Stimulated activated naive B cell treated with anti-CD40 and anti-IgM and Interleukin-4, amounts not matched to agents 10 μg/mL and 1 μg/mL and 100 μg/mL, for 72 hours (primary cell): ENCODE measurements at regions not wholly inside any gene's neighbourhood (a gene's known extent, or its start where the extent isn't known, plus 50 kb on each side); places are given as distances from the start of the nearest gene placed in this dataset.

ENCODE experiments used
- ATAC-seq, 2 donors: fragments of 150-1000 bp; cut with Tn5 transposase; replicated peaks; 2 replicates each; pipeline ENCODE4 v1.10.0; 2021; ENCODE audit warnings: moderate library complexity in 1 of 2
- DNase-seq: peaks from one replicate; pipeline ENCODE4 v3.0.0; 2021
- H3K27ac Mint-ChIP-seq: one replicate; pipeline ENCODE4 v1.8.0; 2022; ENCODE audit warnings: mild to moderate bottlenecking, mixed read lengths
- H3K27me3 Mint-ChIP-seq, 2 donors: one replicate each; pipeline ENCODE4 v1.8.0; 2022; ENCODE audit warnings: mixed read lengths in 2 of 2
- H3K36me3 Mint-ChIP-seq, 2 donors: one replicate each; pipeline ENCODE4 v1.8.0; 2022; ENCODE audit warnings: mixed read lengths in 2 of 2, mild to moderate bottlenecking in 1 of 2
- H3K4me1 Mint-ChIP-seq, 2 donors: one replicate each; pipeline ENCODE4 v1.8.0; 2022; ENCODE audit warnings: mixed read lengths in 2 of 2, mild to moderate bottlenecking in 1 of 2
- H3K4me3 Mint-ChIP-seq, 2 donors: one replicate each; pipeline ENCODE4 v1.8.0; 2022; ENCODE audit warnings: mild to moderate bottlenecking in 2 of 2, mixed read lengths in 2 of 2, moderate library complexity in 1 of 2
- H3K9me3 Mint-ChIP-seq, 2 donors: one replicate each; pipeline ENCODE4 v1.8.0; 2022; ENCODE audit warnings: mixed read lengths in 2 of 2, mild to moderate bottlenecking in 1 of 2

- H3K36me3 Mint-ChIP-seq = no peaks in the 10 kb centered on the region
- no peak overlapping the region for H3K27ac Mint-ChIP-seq
- peaks cover 7 to 13% of the 10 kb centered on the region in 2 donors for H3K27me3 Mint-ChIP-seq
- ATAC-seq = no peak
- no peaks in the 10 kb centered on the region for H3K9me3 Mint-ChIP-seq
- H3K4me1 Mint-ChIP-seq = no peaks in the 10 kb centered on the region
- H3K4me3 Mint-ChIP-seq = no peak overlapping the region
- no peak for DNase-seq
Measured at GRCh38 chr15:100784493-100785180, 95.0 kb upstream of the ALDH1A3 start.

GRCh38 chr15:100785181-100786138 lies 94.2 kb upstream of the ALDH1A3 start:
- ATAC-seq (no peak), DNase-seq (no peak)
- Mint-ChIP-seq H3K27ac (no peak overlapping the region), H3K4me1 (no peaks in the 10 kb centered on the region), H3K4me3 (no peak overlapping the region), H3K27me3 (peaks cover 5 to 13% of the 10 kb centered on the region in 2 donors), H3K36me3 (no peaks in the 10 kb centered on the region), H3K9me3 (no peaks in the 10 kb centered on the region)

- DNase-seq (no peak), ATAC-seq (no peak)
- Mint-ChIP-seq H3K4me1 (no peaks in the 10 kb centered on the region), H3K9me3 (no peaks in the 10 kb centered on the region), H3K36me3 (no peaks in the 10 kb centered on the region), H3K27me3 (peaks cover 8 to 18% of the 10 kb centered on the region in 2 donors), H3K27ac (no peak overlapping the region), H3K4me3 (no peak overlapping the region)
Measured at GRCh38 chr15:100786139-100786531, 93.5 kb upstream of the ALDH1A3 start.

- Mint-ChIP-seq H3K4me3 (no peak overlapping the region), H3K4me1 (no peaks in the 10 kb centered on the region), H3K36me3 (no peaks in the 10 kb centered on the region), H3K27ac (no peak overlapping the region), H3K27me3 (peaks cover 8 to 13% of the 10 kb centered on the region in 2 donors), H3K9me3 (no peaks in the 10 kb centered on the region)
- ATAC-seq = no peak
- DNase-seq = no peak
Measured at GRCh38 chr15:100786901-100787566, 92.6 kb upstream of the ALDH1A3 start.

- H3K4me3 Mint-ChIP-seq = no peak overlapping the region
- no peak overlapping the region for H3K27ac Mint-ChIP-seq
- no peaks in the 10 kb centered on the region for H3K36me3 Mint-ChIP-seq
- no peaks in the 10 kb centered on the region for H3K4me1 Mint-ChIP-seq
- ATAC-seq (no peak), DNase-seq (no peak)
- H3K27me3 Mint-ChIP-seq = peaks cover 12 to 13% of the 10 kb centered on the region in 2 donors
- no peaks in the 10 kb centered on the region for H3K9me3 Mint-ChIP-seq
Measured at GRCh38 chr15:100787567-100788417, 91.8 kb upstream of the ALDH1A3 start.

- no peaks in the 10 kb centered on the region for H3K36me3 Mint-ChIP-seq
- no peak overlapping the region for H3K27ac Mint-ChIP-seq
- no peaks in the 10 kb centered on the region for H3K9me3 Mint-ChIP-seq
- no peak overlapping the region for H3K4me3 Mint-ChIP-seq
- no peak for ATAC-seq
- no peaks in the 10 kb centered on the region for H3K4me1 Mint-ChIP-seq
- peaks cover 11 to 12% of the 10 kb centered on the region in 2 donors for H3K27me3 Mint-ChIP-seq
- no peak for DNase-seq
Measured at GRCh38 chr15:100788418-100789105, 91.1 kb upstream of the ALDH1A3 start.

- no peak overlapping the region for H3K4me3 Mint-ChIP-seq
- no peaks in the 10 kb centered on the region for H3K4me1 Mint-ChIP-seq
- H3K27me3 Mint-ChIP-seq = peaks cover 6 to 13% of the 10 kb centered on the region in 2 donors
- DNase-seq = no peak
- no peaks in the 10 kb centered on the region for H3K36me3 Mint-ChIP-seq
- no peak overlapping the region for H3K27ac Mint-ChIP-seq
- no peak for ATAC-seq
- peaks cover 0 to 2% of the 10 kb centered on the region in 2 donors for H3K9me3 Mint-ChIP-seq
Measured at GRCh38 chr15:100790786-100791265, 88.8 kb upstream of the ALDH1A3 start.

GRCh38 chr15:100794008-100794407 lies 85.6 kb upstream of the ALDH1A3 start:
- no peaks in the 10 kb centered on the region for H3K36me3 Mint-ChIP-seq
- DNase-seq (no peak), ATAC-seq (no peak)
- no peak overlapping the region for H3K27ac Mint-ChIP-seq
- peaks cover 6 to 13% of the 10 kb centered on the region in 2 donors for H3K27me3 Mint-ChIP-seq
- H3K4me3 Mint-ChIP-seq = no peak overlapping the region
- H3K4me1 Mint-ChIP-seq = no peaks in the 10 kb centered on the region
- peaks cover 2 to 4% of the 10 kb centered on the region in 2 donors for H3K9me3 Mint-ChIP-seq

- DNase-seq (no peak), ATAC-seq (no peak)
- no peaks in the 10 kb centered on the region for H3K4me1 Mint-ChIP-seq
- no peaks in the 10 kb centered on the region for H3K27me3 Mint-ChIP-seq
- H3K9me3 Mint-ChIP-seq = peaks cover 7 to 9% of the 10 kb centered on the region in 2 donors
- no peak overlapping the region for H3K27ac Mint-ChIP-seq
- no peaks in the 10 kb centered on the region for H3K36me3 Mint-ChIP-seq
- no peak overlapping the region for H3K4me3 Mint-ChIP-seq
Measured at GRCh38 chr15:100801256-100801900, 78.3 kb upstream of the ALDH1A3 start.

GRCh38 chr15:100802421-100803170 lies 77.0 kb upstream of the ALDH1A3 start:
- Mint-ChIP-seq H3K9me3 (peaks cover 8 to 10% of the 10 kb centered on the region in 2 donors), H3K4me1 (no peaks in the 10 kb centered on the region), H3K27ac (no peak overlapping the region), H3K27me3 (no peaks in the 10 kb centered on the region), H3K4me3 (no peak overlapping the region), H3K36me3 (no peaks in the 10 kb centered on the region)
- DNase-seq (no peak), ATAC-seq (no peak)

GRCh38 chr15:100803171-100803440 lies 76.5 kb upstream of the ALDH1A3 start:
- H3K4me3 Mint-ChIP-seq = no peak overlapping the region

GRCh38 chr15:100806157-100806556 lies 73.5 kb upstream of the ALDH1A3 start:
- Mint-ChIP-seq H3K4me3 (no peak overlapping the region), H3K4me1 (no peaks in the 10 kb centered on the region), H3K27ac (no peak overlapping the region), H3K36me3 (peaks cover 0 to 3% of the 10 kb centered on the region in 2 donors), H3K27me3 (no peaks in the 10 kb centered on the region), H3K9me3 (peaks cover 12 to 17% of the 10 kb centered on the region in 2 donors)
- no peak for DNase-seq
- no peak for ATAC-seq

More at GRCh38 chr15:100803171-100803440, 76.5 kb upstream of the ALDH1A3 start:
- Mint-ChIP-seq H3K27ac (no peak overlapping the region), H3K36me3 (no peaks in the 10 kb centered on the region), H3K9me3 (peaks cover 10% of the 10 kb centered on the region in 2 donors), H3K27me3 (no peaks in the 10 kb centered on the region), H3K4me1 (no peaks in the 10 kb centered on the region)
- DNase-seq (no peak), ATAC-seq (no peak)
